GM10248 (cell line): ENCODE measurements at regions not wholly inside any gene's neighbourhood (a gene's known extent, or its start where the extent isn't known, plus 50 kb on each side); places are given as distances from the start of the nearest gene placed in this dataset.
A peak's percentile ranks its signal among the peaks of the same experiment; 100 is the strongest.

ENCODE experiments used
- CTCF ChIA-PET: fragments of 300-600 bp; sonication (Branson Sonifier 250); formaldehyde crosslinking; extraction: SDS; loops from one replicate; lab custom pipeline; 2021; ENCODE audit warnings: antibody characterized with exemption; lab: Yijun Ruan, JAX
- POLR2A ChIA-PET: fragments of 350-650 bp; sonication (Branson Sonifier 250); formaldehyde crosslinking; extraction: SDS; loops from one replicate; lab custom pipeline; 2020; ENCODE audit warnings: antibody characterized with exemption; lab: Yijun Ruan, JAX
- DNase-seq: peaks from one replicate; pipeline ENCODE4 v3.0.0; 2012; ENCODE audit errors: extremely low spot score
- TF ChIP-seq, protein P1 (sequence below): IDR thresholded peaks from 2 replicates; pipeline ENCODE4 v1.5.1; 2012; ENCODE audit warnings: mild to moderate bottlenecking, low read depth; ENCODE audit errors: extremely low read depth, missing control alignments, control extremely low read depth

DNA sequence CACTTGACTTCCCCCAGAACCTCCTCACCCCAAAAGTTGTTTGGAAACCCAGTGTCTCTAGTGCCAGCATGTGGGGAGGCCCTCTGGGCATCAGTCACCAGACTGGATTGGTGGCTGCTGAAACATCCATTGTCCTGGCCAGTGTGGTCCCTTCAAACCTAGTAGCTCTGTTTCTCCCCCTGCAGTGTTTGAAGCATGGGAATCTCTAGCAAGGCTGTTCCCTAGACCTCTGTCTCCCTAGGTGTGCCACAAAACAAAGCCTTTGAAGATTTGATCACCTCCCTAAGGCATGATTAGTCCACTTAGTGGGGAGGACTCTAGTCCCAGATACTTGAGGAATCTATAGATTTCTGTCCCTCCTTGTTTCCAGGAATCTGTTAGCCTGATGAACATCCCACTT, 60.3 kb downstream of the ARF6 start:
- CTCF ChIA-PET, result interaction anchor here (1.3 to 3.3 kb wide), 4 partner anchors 7 to 18 kb away, joined by 4 to 12 read pairs (median 8); no protein-coding TSS in a partner anchor
- TF ChIP-seq, protein P1, sequence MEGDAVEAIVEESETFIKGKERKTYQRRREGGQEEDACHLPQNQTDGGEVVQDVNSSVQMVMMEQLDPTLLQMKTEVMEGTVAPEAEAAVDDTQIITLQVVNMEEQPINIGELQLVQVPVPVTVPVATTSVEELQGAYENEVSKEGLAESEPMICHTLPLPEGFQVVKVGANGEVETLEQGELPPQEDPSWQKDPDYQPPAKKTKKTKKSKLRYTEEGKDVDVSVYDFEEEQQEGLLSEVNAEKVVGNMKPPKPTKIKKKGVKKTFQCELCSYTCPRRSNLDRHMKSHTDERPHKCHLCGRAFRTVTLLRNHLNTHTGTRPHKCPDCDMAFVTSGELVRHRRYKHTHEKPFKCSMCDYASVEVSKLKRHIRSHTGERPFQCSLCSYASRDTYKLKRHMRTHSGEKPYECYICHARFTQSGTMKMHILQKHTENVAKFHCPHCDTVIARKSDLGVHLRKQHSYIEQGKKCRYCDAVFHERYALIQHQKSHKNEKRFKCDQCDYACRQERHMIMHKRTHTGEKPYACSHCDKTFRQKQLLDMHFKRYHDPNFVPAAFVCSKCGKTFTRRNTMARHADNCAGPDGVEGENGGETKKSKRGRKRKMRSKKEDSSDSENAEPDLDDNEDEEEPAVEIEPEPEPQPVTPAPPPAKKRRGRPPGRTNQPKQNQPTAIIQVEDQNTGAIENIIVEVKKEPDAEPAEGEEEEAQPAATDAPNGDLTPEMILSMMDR, result no peak
- DNase-seq, result no peak
- POLR2A ChIA-PET, result no interaction called here

DNA sequence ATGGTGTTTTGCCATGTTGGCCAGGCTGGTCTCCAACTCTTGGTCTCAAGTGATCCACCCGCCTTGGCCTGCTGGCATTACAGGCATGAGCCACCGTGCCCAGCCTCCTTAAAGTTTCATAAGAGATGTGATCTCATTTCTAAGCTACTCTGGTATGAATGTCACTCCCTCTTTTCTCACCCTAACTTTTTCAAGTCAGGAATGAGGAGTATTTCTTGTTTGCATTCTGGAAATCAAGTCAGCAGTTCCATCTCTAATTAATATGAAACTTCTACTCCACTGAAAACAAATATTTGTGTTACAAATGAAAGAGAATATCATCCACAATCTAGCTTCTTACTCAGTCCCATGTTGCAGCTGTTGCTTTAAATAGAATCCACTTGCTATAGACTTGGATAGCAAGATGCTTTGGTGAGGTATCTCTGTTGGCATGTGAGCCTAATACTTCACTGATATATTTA, 61.3 kb downstream of the ARF6 start:
- POLR2A ChIA-PET, result no interaction called here
- TF ChIP-seq, protein P1, result no peak
- DNase-seq, result no peak
- CTCF ChIA-PET, result interaction anchor here (1.3 to 2.2 kb wide), 3 partner anchors 8 to 92 kb away, joined by 3 to 12 read pairs (median 5); no protein-coding TSS in a partner anchor

DNA sequence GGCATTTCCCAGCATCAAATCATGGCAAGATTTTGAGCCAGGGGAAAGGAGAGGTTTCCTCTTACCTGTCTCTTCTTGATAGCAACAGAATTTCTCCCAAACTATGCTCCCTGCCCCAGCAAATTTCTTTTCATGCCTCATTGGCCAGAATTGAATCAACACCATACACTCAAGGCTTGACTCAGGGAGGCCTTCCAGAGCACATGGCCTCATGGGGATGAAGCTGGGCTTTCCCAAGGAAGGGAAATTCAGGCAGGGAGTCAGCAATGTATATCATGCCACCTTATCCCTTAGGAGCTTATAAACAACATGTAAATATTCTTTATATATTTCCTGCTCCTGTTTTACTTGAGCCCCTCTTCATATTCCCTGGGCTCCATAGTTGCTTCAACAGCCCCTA, 62.1 kb downstream of the ARF6 start:
- TF ChIP-seq, protein P1, result no peak
- ChIA-PET CTCF (interaction anchor here (1.5 kb wide), 1 partner anchor 9 kb away, joined by 4 read pairs; no protein-coding TSS in a partner anchor), POLR2A (no interaction called here)
- DNase-seq, result no peak

DNA sequence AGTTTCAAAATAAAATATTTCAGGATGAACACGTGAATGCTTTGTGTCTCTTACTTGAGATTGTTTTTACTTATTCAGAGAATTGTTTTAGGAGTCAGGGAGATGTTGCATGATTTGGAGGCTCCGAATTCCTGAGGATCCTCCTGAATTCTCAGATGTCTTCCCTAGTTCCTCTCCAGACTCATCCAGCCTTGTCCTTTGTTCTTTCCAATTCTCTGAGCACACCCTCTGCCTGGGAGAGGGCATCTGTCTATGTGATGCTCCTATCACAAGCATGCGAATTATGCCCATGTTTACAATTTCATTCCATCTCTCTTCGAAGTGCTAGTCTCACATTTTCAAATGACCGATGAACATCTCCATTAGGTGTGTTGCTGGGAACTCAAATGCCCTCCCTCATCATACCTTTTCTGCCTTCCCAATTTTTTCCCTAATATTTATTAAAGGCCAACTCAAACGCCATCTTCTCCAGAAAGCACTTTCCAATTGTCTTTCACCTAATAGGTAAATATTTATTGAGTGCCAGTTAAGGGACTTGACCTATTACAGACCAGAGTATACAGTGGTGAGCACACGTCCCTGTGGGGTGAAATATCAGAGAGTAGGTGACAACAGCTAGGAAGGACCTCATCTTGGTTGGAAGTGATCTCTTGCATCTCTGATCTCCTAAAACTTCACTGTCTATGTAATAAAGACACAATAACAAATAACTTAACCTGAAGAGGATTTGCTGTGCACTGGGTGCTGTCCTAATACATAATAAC, 64.4 kb downstream of the ARF6 start:
- POLR2A ChIA-PET, result no interaction called here
- CTCF ChIA-PET, result interaction anchor here (1.5 kb wide), 1 partner anchor 11 kb away, joined by 4 read pairs; no protein-coding TSS in a partner anchor
- DNase-seq, result no peak
- TF ChIP-seq, protein P1, result no peak

DNA sequence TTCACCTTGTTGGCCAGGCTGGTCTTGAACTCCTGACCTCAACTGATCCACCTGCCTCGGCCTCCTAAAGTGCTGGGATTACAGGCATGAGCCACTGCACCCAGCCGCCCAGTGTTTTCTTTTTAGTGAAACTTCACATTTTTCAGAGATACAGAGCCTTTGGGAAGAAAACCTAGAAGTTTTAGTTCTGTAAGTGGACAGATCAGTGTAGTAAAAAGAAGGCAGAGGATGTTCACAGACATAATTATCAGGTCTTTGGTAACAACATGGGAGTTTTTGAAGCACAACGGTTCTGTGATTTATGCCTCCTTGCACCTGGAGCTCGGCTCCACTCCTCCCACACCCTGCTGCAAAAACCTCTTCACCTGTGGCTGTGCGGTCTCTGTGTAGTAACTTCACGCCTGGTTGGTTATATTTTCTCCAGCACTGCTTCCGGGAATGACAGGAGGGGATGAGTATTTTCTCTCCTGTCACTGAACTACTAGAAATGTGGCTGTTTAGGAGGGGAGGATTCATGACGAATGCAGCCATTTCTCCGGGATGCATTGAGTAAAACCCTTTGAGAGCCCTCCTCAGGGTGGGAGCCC, 67.0 kb downstream of the ARF6 start:
- DNase-seq, result peak; percentile 57
- ChIA-PET POLR2A (no interaction called here), CTCF (interaction anchor here (0.9 to 4.0 kb wide), 4 partner anchors 11 to 94 kb away, joined by 3 to 18 read pairs (median 4); no protein-coding TSS in a partner anchor)
- TF ChIP-seq, protein P1, result no peak

DNA sequence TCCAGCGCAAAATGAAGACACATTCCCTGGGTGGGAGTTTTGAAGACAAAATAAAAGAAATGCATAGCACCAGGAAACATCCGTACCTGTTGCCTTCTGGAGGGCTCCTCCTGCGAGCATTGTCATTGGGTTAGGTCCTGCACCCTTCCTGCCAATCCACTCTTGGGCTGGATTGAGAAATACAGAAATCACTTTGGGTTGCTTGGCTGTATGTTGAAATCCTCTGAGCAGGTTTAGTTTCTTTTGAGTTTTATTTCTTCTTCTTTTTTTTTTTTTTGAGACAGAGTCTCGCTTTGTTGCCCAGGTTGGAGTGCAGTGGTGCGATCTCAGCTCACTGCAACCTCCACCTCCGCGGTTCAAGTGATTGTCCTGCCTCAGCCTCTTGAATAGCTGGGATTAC, 67.6 kb downstream of the ARF6 start:
- ChIA-PET CTCF (interaction anchor here (0.6 to 4.0 kb wide), 5 partner anchors 10 to 95 kb away, joined by 3 to 18 read pairs (median 3); no protein-coding TSS in a partner anchor), POLR2A (no interaction called here)
- DNase-seq, result no peak
- TF ChIP-seq, protein P1, result no peak
